Fibroblast of lung (primary cell): ENCODE measurements at regions not wholly inside any gene's neighbourhood (a gene's known extent, or its start where the extent isn't known, plus 50 kb on each side); places are given as distances from the start of the nearest gene placed in this dataset.

Experiments
- CTCF ChIP-seq, 2 donors: IDR thresholded peaks in 1 of 2; conservative IDR thresholded peaks in 1 of 2; 1 replicate in 1 of 2; 2 replicates in 1 of 2; pipeline ENCODE4 v1.5.1; 2011 to 2012; ENCODE audit warnings: low read length in 2 of 2, control low read depth in 1 of 2, inconsistent platforms in 1 of 2, low read depth in 1 of 2, mild to moderate bottlenecking in 1 of 2
- EZH2 ChIP-seq: IDR thresholded peaks from 2 replicates; pipeline ENCODE4 v1.5.1; 2012; ENCODE audit warnings: low read length, control low read depth, mild to moderate bottlenecking; ENCODE audit errors: missing control alignments

GRCh38 chr10:71911296-71911953 lies 52.8 kb upstream of the CHST3 start:
- no peak for TF ChIP-seq CTCF (conservative IDR thresholded peaks at IDR 0.05 in 1 of 2, IDR thresholded peaks at IDR 0.05 in 1 of 2; ENCODE audit: low read depth in 1 of 2, low read length in 2 of 2)
- TF ChIP-seq EZH2: no peak
